HG03097 (cell line): ENCODE measurements at regions not wholly inside any gene's neighbourhood (a gene's known extent, or its start where the extent isn't known, plus 50 kb on each side); places are given as distances from the start of the nearest gene placed in this dataset.

Experiments
- ATAC-seq: cut with Tn5 transposase; IDR thresholded peaks from one replicate; pipeline ENCODE4 v1.9.1; 2021; ENCODE audit not compliant: unreplicated experiment, low FRiP score

- no peak for ATAC-seq
Measured at GRCh38 chr18:51397347-51397962, 200.0 kb upstream of the MEX3C start.

- no peak for ATAC-seq
Measured at GRCh38 chr18:51398104-51398503, 200.6 kb upstream of the MEX3C start.

GRCh38 chr18:51399491-51400122, 202.1 kb upstream of the MEX3C start:
- no peak for ATAC-seq

GRCh38 chr18:51400721-51401120, 203.2 kb upstream of the MEX3C start:
- no peak for ATAC-seq

GRCh38 chr18:51401912-51402311, 204.4 kb upstream of the MEX3C start:
- no peak for ATAC-seq

GRCh38 chr18:51404620-51405019, 207.1 kb upstream of the MEX3C start:
- no peak for ATAC-seq

GRCh38 chr18:51405683-51406477, 208.4 kb upstream of the MEX3C start:
- no peak for ATAC-seq

- no peak for ATAC-seq
Measured at GRCh38 chr18:51417643-51418483, 220.4 kb upstream of the MEX3C start.

GRCh38 chr18:51425475-51425874, 228.0 kb upstream of the MEX3C start:
- ATAC-seq, result no peak

GRCh38 chr18:51425889-51426288, 228.4 kb upstream of the MEX3C start:
- ATAC-seq, result no peak

- no peak for ATAC-seq
Measured at GRCh38 chr18:51426996-51427395, 229.5 kb upstream of the MEX3C start.

GRCh38 chr18:51429644-51430043, 232.2 kb upstream of the MEX3C start:
- ATAC-seq, result no peak

GRCh38 chr18:51430538-51430937, 233.1 kb upstream of the MEX3C start:
- no peak for ATAC-seq

GRCh38 chr18:51433296-51433695, 235.8 kb upstream of the MEX3C start:
- ATAC-seq, result no peak

- ATAC-seq, result no peak
Measured at GRCh38 chr18:51433881-51434280, 236.4 kb upstream of the MEX3C start.

GRCh38 chr18:51437280-51438271, 240.1 kb upstream of the MEX3C start:
- no peak for ATAC-seq

GRCh38 chr18:51438797-51439350, 241.4 kb upstream of the MEX3C start:
- ATAC-seq, result no peak

- no peak for ATAC-seq
Measured at GRCh38 chr18:51442012-51442411, 244.5 kb upstream of the MEX3C start.

GRCh38 chr18:51446571-51447210, 249.2 kb upstream of the MEX3C start:
- ATAC-seq, result no peak
